Choroid plexus epithelial cell (primary cell): ENCODE measurements at regions not wholly inside any gene's neighbourhood (a gene's known extent, or its start where the extent isn't known, plus 50 kb on each side); places are given as distances from the start of the nearest gene placed in this dataset.

Experiments
- DNase-seq: peaks from one replicate; pipeline ENCODE4 v3.0.0-alpha.2; 2010; ENCODE audit warnings: low read depth
- H3K4me3 ChIP-seq: 2 replicates; pipeline ENCODE4 v1.5.1; 2011; ENCODE audit warnings: low read depth, mild to moderate bottlenecking, control low read depth, low read length, moderate library complexity
- TF ChIP-seq, protein P1 (sequence below): conservative IDR thresholded peaks from 2 replicates; pipeline ENCODE4 v1.5.1; 2011; ENCODE audit warnings: low read depth, mild to moderate bottlenecking, control low read depth, inconsistent platforms, low read length, moderate library complexity

DNA sequence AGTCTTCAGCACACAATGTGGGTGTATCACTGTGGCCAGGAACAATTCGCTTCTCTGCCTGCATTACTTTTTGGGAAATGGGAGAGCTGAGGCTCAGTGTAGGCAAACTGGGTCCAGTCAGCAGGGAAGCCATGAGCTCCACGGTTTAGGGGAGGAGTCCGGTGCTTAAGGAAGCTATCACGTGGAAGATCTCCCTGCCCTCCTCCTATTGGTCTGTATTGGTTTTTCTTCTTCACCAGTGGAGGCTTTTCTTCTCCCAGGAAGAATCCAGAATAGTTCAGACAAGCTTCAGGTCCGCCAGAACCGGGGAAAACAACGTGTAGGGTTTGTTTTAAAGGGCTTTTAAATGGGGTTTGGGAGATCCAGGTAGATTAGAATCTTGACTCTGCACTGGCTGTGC lies 156.2 kb upstream of the CAMK1G start:
- no peak overlapping the region for H3K4me3 ChIP-seq
- DNase-seq: no peak
- TF ChIP-seq, protein P1, sequence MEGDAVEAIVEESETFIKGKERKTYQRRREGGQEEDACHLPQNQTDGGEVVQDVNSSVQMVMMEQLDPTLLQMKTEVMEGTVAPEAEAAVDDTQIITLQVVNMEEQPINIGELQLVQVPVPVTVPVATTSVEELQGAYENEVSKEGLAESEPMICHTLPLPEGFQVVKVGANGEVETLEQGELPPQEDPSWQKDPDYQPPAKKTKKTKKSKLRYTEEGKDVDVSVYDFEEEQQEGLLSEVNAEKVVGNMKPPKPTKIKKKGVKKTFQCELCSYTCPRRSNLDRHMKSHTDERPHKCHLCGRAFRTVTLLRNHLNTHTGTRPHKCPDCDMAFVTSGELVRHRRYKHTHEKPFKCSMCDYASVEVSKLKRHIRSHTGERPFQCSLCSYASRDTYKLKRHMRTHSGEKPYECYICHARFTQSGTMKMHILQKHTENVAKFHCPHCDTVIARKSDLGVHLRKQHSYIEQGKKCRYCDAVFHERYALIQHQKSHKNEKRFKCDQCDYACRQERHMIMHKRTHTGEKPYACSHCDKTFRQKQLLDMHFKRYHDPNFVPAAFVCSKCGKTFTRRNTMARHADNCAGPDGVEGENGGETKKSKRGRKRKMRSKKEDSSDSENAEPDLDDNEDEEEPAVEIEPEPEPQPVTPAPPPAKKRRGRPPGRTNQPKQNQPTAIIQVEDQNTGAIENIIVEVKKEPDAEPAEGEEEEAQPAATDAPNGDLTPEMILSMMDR: no peak

DNA sequence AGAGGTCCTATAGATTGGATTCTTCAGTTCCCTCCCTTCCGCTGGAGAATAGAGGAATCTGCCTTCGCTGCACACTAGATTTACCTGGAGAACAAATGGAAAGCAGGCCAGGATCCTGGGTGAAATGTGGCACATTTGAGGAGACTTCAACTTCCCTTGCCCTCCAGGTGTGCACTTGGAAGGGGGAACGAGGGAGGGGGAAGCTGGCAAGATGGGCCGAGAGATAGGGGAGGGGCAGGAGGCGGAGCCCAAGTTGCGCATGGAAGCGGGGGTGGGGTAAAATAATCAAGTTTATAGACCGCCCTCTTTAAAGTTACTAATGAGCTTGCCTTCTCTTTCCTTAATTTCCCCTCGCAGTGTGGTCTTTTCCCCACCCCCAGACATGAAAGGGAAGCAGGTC lies 155.7 kb upstream of the CAMK1G start:
- DNase-seq: no peak
- H3K4me3 ChIP-seq: no peak overlapping the region
- TF ChIP-seq, protein P1: no peak

DNA sequence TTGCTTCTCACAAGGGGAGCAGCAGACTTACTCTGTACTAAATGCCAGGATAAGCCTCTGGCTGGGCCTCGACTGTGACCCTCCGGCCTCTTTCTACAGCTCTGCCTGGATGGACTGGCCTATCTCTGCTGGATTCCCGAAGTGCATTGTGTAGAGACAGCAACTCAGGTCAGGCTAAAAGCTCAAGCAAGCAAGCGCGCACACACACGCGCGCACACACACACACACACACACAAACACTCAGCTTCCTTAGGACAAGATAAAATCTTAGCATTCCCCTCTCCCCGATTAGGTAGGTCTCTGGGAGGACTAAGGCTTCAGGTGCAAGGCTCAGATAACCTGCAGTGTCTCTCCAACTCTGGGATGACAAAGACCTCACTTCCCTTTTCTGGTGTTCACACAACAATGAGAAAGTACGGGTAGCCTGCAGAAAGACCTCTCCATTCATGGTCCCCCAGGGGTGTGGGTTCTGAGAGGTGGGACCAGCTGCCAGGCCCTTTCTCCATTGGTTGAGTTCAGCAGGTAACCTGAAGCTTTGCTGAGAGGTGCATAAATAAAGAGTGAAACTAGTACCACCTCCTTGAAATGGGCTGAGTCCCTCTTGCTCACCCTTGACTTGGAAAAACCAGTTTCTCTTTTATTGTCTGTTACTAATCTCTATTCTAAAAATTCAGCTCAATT lies 155.1 kb upstream of the CAMK1G start:
- TF ChIP-seq, protein P1: no peak
- no peak for DNase-seq
- H3K4me3 ChIP-seq: no peak overlapping the region

GRCh38 chr1:209429611-209430010 lies 153.9 kb upstream of the CAMK1G start:
- TF ChIP-seq, protein P1: no peak
- DNase-seq: no peak
- no peak overlapping the region for H3K4me3 ChIP-seq

GRCh38 chr1:209430107-209430506 lies 153.4 kb upstream of the CAMK1G start:
- TF ChIP-seq, protein P1: no peak
- DNase-seq: no peak
- H3K4me3 ChIP-seq: no peak overlapping the region

GRCh38 chr1:209430821-209431259 lies 152.7 kb upstream of the CAMK1G start:
- TF ChIP-seq, protein P1: no peak
- no peak overlapping the region for H3K4me3 ChIP-seq
- DNase-seq: no peak

GRCh38 chr1:209431402-209431801 lies 152.1 kb upstream of the CAMK1G start:
- no peak overlapping the region for H3K4me3 ChIP-seq
- DNase-seq: no peak
- TF ChIP-seq, protein P1: no peak
